ENCODE measurements at regions not wholly inside any gene's neighbourhood (a gene's known extent, or its start where the extent isn't known, plus 50 kb on each side); places are given as distances from the start of the nearest gene placed in this dataset.
A peak's percentile ranks its signal among the peaks of the same experiment; 100 is the strongest.

GRCh38 chr1:13918862-13919261, 218.9 kb downstream of the PRDM2 start:
- no peak for TF ChIP-seq CTCF (IDR thresholded peaks at IDR 0.05; ENCODE audit: low read length, missing control alignments)
- no peak for DNase-seq (ENCODE audit: low read depth)
- H3K4me3 ChIP-seq (replicated peaks; ENCODE audit: low read depth, low read length): no peak overlapping the region

- no peak overlapping the region for H3K4me3 ChIP-seq (replicated peaks; ENCODE audit: low read depth, low read length)
- DNase-seq (ENCODE audit: low read depth): no peak
- no peak for TF ChIP-seq CTCF (IDR thresholded peaks at IDR 0.05; ENCODE audit: low read length, missing control alignments)
Observed at GRCh38 chr1:13921190-13921589, 221.2 kb downstream of the PRDM2 start.

GRCh38 chr1:13922466-13923110, 222.6 kb downstream of the PRDM2 start:
- no peak for DNase-seq (ENCODE audit: low read depth)
- H3K4me3 ChIP-seq (replicated peaks; ENCODE audit: low read depth, low read length): no peak overlapping the region
- TF ChIP-seq CTCF (IDR thresholded peaks at IDR 0.05; ENCODE audit: low read length, missing control alignments): no peak

GRCh38 chr1:13926556-13926955, 226.6 kb downstream of the PRDM2 start:
- no peak overlapping the region for H3K4me3 ChIP-seq (replicated peaks; ENCODE audit: low read depth, low read length)
- no peak for TF ChIP-seq CTCF (IDR thresholded peaks at IDR 0.05; ENCODE audit: low read length, missing control alignments)
- no peak for DNase-seq (ENCODE audit: low read depth)

- no peak for TF ChIP-seq CTCF (IDR thresholded peaks at IDR 0.05; ENCODE audit: low read length, missing control alignments)
- H3K4me3 ChIP-seq (replicated peaks; ENCODE audit: low read depth, low read length): no peak overlapping the region
- DNase-seq (ENCODE audit: low read depth): no peak
Observed at GRCh38 chr1:13927736-13928135, 227.7 kb downstream of the PRDM2 start.

GRCh38 chr1:13929313-13929712, 229.3 kb downstream of the PRDM2 start:
- DNase-seq (ENCODE audit: low read depth): no peak
- no peak for TF ChIP-seq CTCF (IDR thresholded peaks at IDR 0.05; ENCODE audit: low read length, missing control alignments)

GRCh38 chr1:13930151-13930550, 230.2 kb downstream of the PRDM2 start:
- peak; percentile 32 for TF ChIP-seq CTCF (IDR thresholded peaks at IDR 0.05; ENCODE audit: low read length, missing control alignments)
- peak; percentile 8 for DNase-seq (ENCODE audit: low read depth)
- H3K4me3 ChIP-seq (replicated peaks; ENCODE audit: low read depth, low read length): no peak overlapping the region

More at GRCh38 chr1:13929313-13929712, 229.3 kb downstream of the PRDM2 start:
- no peak overlapping the region for H3K4me3 ChIP-seq (replicated peaks; ENCODE audit: low read depth, low read length)
